Lung (tissue), 11 donors: ENCODE measurements at regions not wholly inside any gene's neighbourhood (a gene's known extent, or its start where the extent isn't known, plus 50 kb on each side); places are given as distances from the start of the nearest gene placed in this dataset.

ENCODE experiments used
- ATAC-seq: fragments of 200-7000 bp; cut with Tn5 transposase; one replicate; pipeline ENCODE4 v1.9.1; 2020; ENCODE audit warnings: moderate number of reproducible peaks; ENCODE audit not compliant: insufficient read depth, low FRiP score
- DNase-seq, 3 donors: peaks; one replicate each; pipeline ENCODE4 v3.0.0-alpha.2; 2013 to 2017
- H3K27ac ChIP-seq, 2 donors: one replicate each; pipeline ENCODE4 v1.5.1; 2013; ENCODE audit warnings: mild to moderate bottlenecking in 2 of 2, moderate library complexity in 2 of 2, control low read depth in 1 of 2, inconsistent platforms in 1 of 2, low read depth in 1 of 2, low read length in 1 of 2
- H3K27me3 ChIP-seq, 3 donors: one replicate each; pipeline ENCODE4 v1.5.1; 2013; ENCODE audit warnings: low read length in 2 of 3; ENCODE audit not compliant: control insufficient read depth in 3 of 3, insufficient read depth in 3 of 3
- H3K36me3 ChIP-seq, 4 donors: one replicate each; pipeline ENCODE4 v1.5.1; 2013; ENCODE audit warnings: low read length in 4 of 4, mild to moderate bottlenecking in 1 of 4, moderate library complexity in 1 of 4; ENCODE audit not compliant: control insufficient read depth in 4 of 4, insufficient read depth in 4 of 4
- H3K4me1 ChIP-seq, 5 donors: one replicate each; pipeline ENCODE4 v1.5.1; 2013; ENCODE audit warnings: low read length in 5 of 5, mild to moderate bottlenecking in 2 of 5, moderate library complexity in 1 of 5; ENCODE audit not compliant: control insufficient read depth in 5 of 5, insufficient read depth in 5 of 5
- H3K4me3 ChIP-seq: one replicate; pipeline ENCODE4 v1.5.1; 2013; ENCODE audit warnings: mild to moderate bottlenecking, control low read depth, moderate library complexity
- H3K9ac ChIP-seq, 2 donors: one replicate each; pipeline ENCODE4 v1.5.1; 2013; ENCODE audit warnings: low read length in 2 of 2, control low read depth in 1 of 2; ENCODE audit not compliant: insufficient read depth in 1 of 2
- H3K9me3 ChIP-seq, 4 donors: one replicate each; pipeline ENCODE4 v1.5.1; 2013; ENCODE audit warnings: low read length in 3 of 4, mild to moderate bottlenecking in 1 of 4, moderate library complexity in 1 of 4; ENCODE audit not compliant: control insufficient read depth in 4 of 4, insufficient read depth in 3 of 4
- WGBS, 2 donors: extraction: QIAGEN DNeasy Blood & Tissue Kit; methylation state at CpG; one replicate each; pipeline ENCODE4 v1.1.7; 2013; 5-methylcytosine and 5-hydroxymethylcytosine counted together
- TF ChIP-seq, protein P1 (sequence below): IDR thresholded peaks from 2 replicates; pipeline ENCODE4 v1.5.1; 2012; ENCODE audit warnings: mild to moderate bottlenecking; ENCODE audit errors: control extremely low read depth, extremely low read depth
- donor health status: control.
- donor health status: control.
- donor health status: Bipolar disorder and iron deficiency.
- donor health status: healthy.
- donor health status: DM: yes; HTN: yes; CAD: no.

GRCh38 chr10:121290674-121291073, 307.6 kb downstream of the FGFR2 start:
- no peak overlapping the region for H3K9ac ChIP-seq

GRCh38 chr10:121291376-121291775, 306.9 kb downstream of the FGFR2 start:
- H3K27me3 ChIP-seq = no peaks in the 10 kb centered on the region
- peaks cover 0 to 1% (median 0%) of the 10 kb centered on the region in 4 donors for H3K9me3 ChIP-seq
- no peak overlapping the region for H3K4me3 ChIP-seq
- ATAC-seq (no peak), DNase-seq (no peak)
- H3K9ac ChIP-seq = no peak overlapping the region
- TF ChIP-seq, protein P1, sequence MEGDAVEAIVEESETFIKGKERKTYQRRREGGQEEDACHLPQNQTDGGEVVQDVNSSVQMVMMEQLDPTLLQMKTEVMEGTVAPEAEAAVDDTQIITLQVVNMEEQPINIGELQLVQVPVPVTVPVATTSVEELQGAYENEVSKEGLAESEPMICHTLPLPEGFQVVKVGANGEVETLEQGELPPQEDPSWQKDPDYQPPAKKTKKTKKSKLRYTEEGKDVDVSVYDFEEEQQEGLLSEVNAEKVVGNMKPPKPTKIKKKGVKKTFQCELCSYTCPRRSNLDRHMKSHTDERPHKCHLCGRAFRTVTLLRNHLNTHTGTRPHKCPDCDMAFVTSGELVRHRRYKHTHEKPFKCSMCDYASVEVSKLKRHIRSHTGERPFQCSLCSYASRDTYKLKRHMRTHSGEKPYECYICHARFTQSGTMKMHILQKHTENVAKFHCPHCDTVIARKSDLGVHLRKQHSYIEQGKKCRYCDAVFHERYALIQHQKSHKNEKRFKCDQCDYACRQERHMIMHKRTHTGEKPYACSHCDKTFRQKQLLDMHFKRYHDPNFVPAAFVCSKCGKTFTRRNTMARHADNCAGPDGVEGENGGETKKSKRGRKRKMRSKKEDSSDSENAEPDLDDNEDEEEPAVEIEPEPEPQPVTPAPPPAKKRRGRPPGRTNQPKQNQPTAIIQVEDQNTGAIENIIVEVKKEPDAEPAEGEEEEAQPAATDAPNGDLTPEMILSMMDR = no peak
- no peak overlapping the region for H3K27ac ChIP-seq
- 90 to 91% methylated on average over 7 of the region's 7 CpGs for WGBS, 2 donors
- peaks cover 0 to 67% (median 15%) of the 10 kb centered on the region in 5 donors for H3K4me1 ChIP-seq
- H3K36me3 ChIP-seq = no peaks in the 10 kb centered on the region

More at GRCh38 chr10:121290674-121291073, 307.6 kb downstream of the FGFR2 start:
- ATAC-seq (no peak), DNase-seq (peak in 1 of 3 donors; percentile 44)
- H3K36me3 ChIP-seq = no peaks in the 10 kb centered on the region
- no peaks in the 10 kb centered on the region for H3K27me3 ChIP-seq
- H3K9me3 ChIP-seq = peaks cover 0 to 1% (median 0%) of the 10 kb centered on the region in 4 donors
- H3K4me1 ChIP-seq = peaks cover 0 to 73% (median 20%) of the 10 kb centered on the region in 5 donors
- WGBS, 2 donors = 94 to 95% methylated on average over 4 of the region's 4 CpGs
- no peak overlapping the region for H3K4me3 ChIP-seq
- TF ChIP-seq, protein P1 = no peak
- H3K27ac ChIP-seq = no peak overlapping the region

DNA sequence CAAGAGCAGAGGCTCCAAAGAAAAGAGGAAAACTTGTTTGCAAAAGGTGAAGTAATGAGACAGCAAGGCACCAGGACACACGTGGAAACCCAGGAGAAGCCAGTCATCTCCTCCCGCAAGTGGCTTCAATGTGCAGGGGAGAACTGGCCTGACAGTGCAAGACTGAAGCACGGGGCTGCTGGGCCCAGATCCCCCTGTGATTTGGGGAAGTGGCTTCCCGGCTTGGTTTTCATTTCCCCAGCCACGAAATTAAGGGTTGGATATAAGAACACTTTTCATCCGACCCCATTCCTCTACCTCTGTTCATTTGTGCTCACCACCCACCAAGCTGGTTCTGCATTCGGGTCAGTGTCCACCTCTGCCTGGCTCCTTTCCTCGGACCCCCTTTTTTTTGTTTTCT, 306.4 kb downstream of the FGFR2 start:
- 34 to 62% methylated on average over 8 of the region's 8 CpGs for whole genome bisulfite sequencing, 2 donors
- no peak overlapping the region for H3K4me3 ChIP-seq
- no peaks in the 10 kb centered on the region for H3K27me3 ChIP-seq
- TF ChIP-seq, protein P1 = no peak
- H3K27ac ChIP-seq = no peak overlapping the region
- no peaks in the 10 kb centered on the region for H3K36me3 ChIP-seq
- ATAC-seq (no peak), DNase-seq (no peak)
- H3K4me1 ChIP-seq = peaks cover 0 to 67% (median 15%) of the 10 kb centered on the region in 5 donors
- H3K9ac ChIP-seq = no peak overlapping the region
- H3K9me3 ChIP-seq = peaks cover 0 to 1% (median 0%) of the 10 kb centered on the region in 4 donors

GRCh38 chr10:121292321-121292720, 305.9 kb downstream of the FGFR2 start:
- Histone ChIP-seq H3K9me3 (peaks cover 0 to 1% (median 0%) of the 10 kb centered on the region in 4 donors), H3K36me3 (no peaks in the 10 kb centered on the region), H3K4me3 (no peak overlapping the region), H3K9ac (no peak overlapping the region), H3K27me3 (no peaks in the 10 kb centered on the region), H3K27ac (no peak overlapping the region), H3K4me1 (peaks cover 0 to 67% (median 15%) of the 10 kb centered on the region in 5 donors)
- DNase-seq (peak; percentile 78 to 96 (median 96)), ATAC-seq (no peak)
- TF ChIP-seq, protein P1 = no peak
- 73 to 84% methylated on average over 9 of the region's 9 CpGs for WGBS, 2 donors
